NT2/D1 (cell line): ENCODE measurements at regions not wholly inside any gene's neighbourhood (a gene's known extent, or its start where the extent isn't known, plus 50 kb on each side); places are given as distances from the start of the nearest gene placed in this dataset.

Experiments used
- SUZ12 ChIP-seq: IDR thresholded peaks from 2 replicates; pipeline ENCODE4 v1.6.1; 2011; ENCODE audit not compliant: insufficient read length, insufficient read depth; ENCODE audit errors: extremely low read depth
- YY1 ChIP-seq: IDR thresholded peaks from 2 replicates; pipeline ENCODE4 v1.6.1; 2011; ENCODE audit not compliant: insufficient read length, insufficient read depth
- ZNF274 ChIP-seq: IDR thresholded peaks from 2 replicates; pipeline ENCODE4 v1.6.1; 2011; ENCODE audit warnings: mild to moderate bottlenecking, low read depth, low read length

DNA sequence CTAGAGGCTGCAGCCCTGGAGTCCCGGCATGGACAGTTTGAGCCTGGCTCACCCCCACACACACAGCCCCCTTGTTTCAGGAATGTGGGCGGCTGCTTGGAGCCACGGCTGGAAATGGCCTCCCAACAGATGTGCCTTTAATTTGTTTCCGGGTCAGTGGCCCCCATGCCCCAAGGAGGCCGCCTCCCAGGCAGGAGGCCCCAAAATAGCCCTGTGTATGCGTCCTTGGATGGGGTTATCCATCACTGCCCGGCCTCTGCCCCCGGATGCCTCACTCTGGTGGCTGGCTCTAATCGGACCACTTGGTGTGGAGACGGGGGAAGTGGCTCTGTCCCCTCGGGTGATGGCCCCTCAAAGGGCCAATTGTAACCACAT, 151.9 kb upstream of the MYCN start:
- no peak for TF ChIP-seq SUZ12
- no peak for TF ChIP-seq ZNF274
- TF ChIP-seq YY1: no peak
